Calu3 (cell line): ENCODE measurements at regions not wholly inside any gene's neighbourhood (a gene's known extent, or its start where the extent isn't known, plus 50 kb on each side); places are given as distances from the start of the nearest gene placed in this dataset.

Experiments
- BruUV-seq: library from RNA; stranded (reverse); fragments of 400-500 nt; replicated peaks from 2 replicates; lab custom pipeline; 2021; lab: Mats Ljungman, UMichigan
- CTCF ChIA-PET: fragments of 300-600 bp; sonication (Branson Sonifier 250); formaldehyde crosslinking; loops from one replicate; lab custom pipeline; 2022; ENCODE audit warnings: antibody characterized with exemption; lab: Charles Lee
- DNase-seq: peaks from one replicate; pipeline ENCODE4 v3.0.0; 2022
- H3K27ac Mint-ChIP-seq: one replicate; pipeline ENCODE4 v1.8.0; 2022; ENCODE audit warnings: mixed read lengths; ENCODE audit not compliant: unreplicated experiment
- H3K27me3 Mint-ChIP-seq: one replicate; pipeline ENCODE4 v1.8.0; 2022; ENCODE audit warnings: mixed read lengths; ENCODE audit not compliant: unreplicated experiment
- H3K36me3 Mint-ChIP-seq: one replicate; pipeline ENCODE4 v1.8.0; 2022; ENCODE audit warnings: mild to moderate bottlenecking, moderate library complexity, mixed read lengths; ENCODE audit not compliant: insufficient read depth, unreplicated experiment
- H3K4me1 Mint-ChIP-seq: one replicate; pipeline ENCODE4 v1.8.0; 2022; ENCODE audit warnings: mild to moderate bottlenecking, low read depth, mixed read lengths; ENCODE audit not compliant: unreplicated experiment
- H3K4me3 Mint-ChIP-seq: one replicate; pipeline ENCODE4 v1.8.0; 2022; ENCODE audit warnings: mild to moderate bottlenecking, low read depth, moderate library complexity, mixed read lengths; ENCODE audit not compliant: unreplicated experiment
- H3K9me3 Mint-ChIP-seq: one replicate; pipeline ENCODE4 v1.8.0; 2022; ENCODE audit warnings: low read depth, mixed read lengths; ENCODE audit not compliant: unreplicated experiment
- intact Hi-C: fragments of 100-400 bp; cut with micrococcal nuclease; formaldehyde crosslinking; loops from one replicate; pipeline ENCODE4 v1.10.0; 2022; ENCODE audit not compliant: unreplicated experiment
- TF ChIP-seq, protein P1 (sequence below): fragments of 200-600 bp; IDR thresholded peaks from one replicate; pipeline ENCODE4 v1.8.0; 2022; ENCODE audit warnings: antibody characterized with exemption; ENCODE audit not compliant: unreplicated experiment

GRCh38 chr14:38419579-38419978, 163.7 kb upstream of the CLEC14A start:
- Mint-ChIP-seq H3K36me3 (no peaks in the 10 kb centered on the region), H3K27me3 (no peaks in the 10 kb centered on the region), H3K4me3 (peak overlapping the region; percentile 27), H3K27ac (no peak overlapping the region), H3K4me1 (peaks cover 9% of the 10 kb centered on the region), H3K9me3 (peaks cover 5% of the 10 kb centered on the region)
- BruUV-seq: no TSS peak
- TF ChIP-seq, protein P1, sequence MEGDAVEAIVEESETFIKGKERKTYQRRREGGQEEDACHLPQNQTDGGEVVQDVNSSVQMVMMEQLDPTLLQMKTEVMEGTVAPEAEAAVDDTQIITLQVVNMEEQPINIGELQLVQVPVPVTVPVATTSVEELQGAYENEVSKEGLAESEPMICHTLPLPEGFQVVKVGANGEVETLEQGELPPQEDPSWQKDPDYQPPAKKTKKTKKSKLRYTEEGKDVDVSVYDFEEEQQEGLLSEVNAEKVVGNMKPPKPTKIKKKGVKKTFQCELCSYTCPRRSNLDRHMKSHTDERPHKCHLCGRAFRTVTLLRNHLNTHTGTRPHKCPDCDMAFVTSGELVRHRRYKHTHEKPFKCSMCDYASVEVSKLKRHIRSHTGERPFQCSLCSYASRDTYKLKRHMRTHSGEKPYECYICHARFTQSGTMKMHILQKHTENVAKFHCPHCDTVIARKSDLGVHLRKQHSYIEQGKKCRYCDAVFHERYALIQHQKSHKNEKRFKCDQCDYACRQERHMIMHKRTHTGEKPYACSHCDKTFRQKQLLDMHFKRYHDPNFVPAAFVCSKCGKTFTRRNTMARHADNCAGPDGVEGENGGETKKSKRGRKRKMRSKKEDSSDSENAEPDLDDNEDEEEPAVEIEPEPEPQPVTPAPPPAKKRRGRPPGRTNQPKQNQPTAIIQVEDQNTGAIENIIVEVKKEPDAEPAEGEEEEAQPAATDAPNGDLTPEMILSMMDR: no peak
- CTCF ChIA-PET: interaction anchor here (1.3 kb wide), 1 partner anchor 10 kb away, joined by 3 read pairs; no protein-coding TSS in a partner anchor
- intact Hi-C loops: no loop called here
- no peak for DNase-seq

GRCh38 chr14:38412654-38413053, 156.8 kb upstream of the CLEC14A start:
- DNase-seq: no peak
- H3K36me3 Mint-ChIP-seq: no peaks in the 10 kb centered on the region
- peaks cover 2% of the 10 kb centered on the region for H3K9me3 Mint-ChIP-seq
- no TSS peak for BruUV-seq
- H3K4me1 Mint-ChIP-seq: no peaks in the 10 kb centered on the region
- H3K27me3 Mint-ChIP-seq: peaks cover 28% of the 10 kb centered on the region
- no peak overlapping the region for H3K27ac Mint-ChIP-seq
- intact Hi-C loops: no loop called here
- TF ChIP-seq, protein P1: no peak
- H3K4me3 Mint-ChIP-seq: no peak overlapping the region
- CTCF ChIA-PET: no interaction called here

GRCh38 chr14:38410442-38410841, 154.5 kb upstream of the CLEC14A start:
- intact Hi-C loops: no loop called here
- CTCF ChIA-PET: no interaction called here
- Mint-ChIP-seq H3K27me3 (peaks cover 28% of the 10 kb centered on the region), H3K36me3 (no peaks in the 10 kb centered on the region), H3K27ac (no peak overlapping the region), H3K4me3 (no peak overlapping the region), H3K9me3 (peaks cover 2% of the 10 kb centered on the region), H3K4me1 (no peaks in the 10 kb centered on the region)
- TF ChIP-seq, protein P1: no peak
- no peak for DNase-seq
- no TSS peak for BruUV-seq

- no peaks in the 10 kb centered on the region for H3K36me3 Mint-ChIP-seq
- BruUV-seq: no TSS peak
- TF ChIP-seq, protein P1: no peak
- no peak overlapping the region for H3K4me3 Mint-ChIP-seq
- H3K4me1 Mint-ChIP-seq: no peaks in the 10 kb centered on the region
- peaks cover 2% of the 10 kb centered on the region for H3K9me3 Mint-ChIP-seq
- H3K27ac Mint-ChIP-seq: no peak overlapping the region
- intact Hi-C loops: no loop called here
- no peak for DNase-seq
- H3K27me3 Mint-ChIP-seq: peaks cover 24% of the 10 kb centered on the region
- CTCF ChIA-PET: interaction anchor here (0.6 to 0.9 kb wide), 2 partner anchors 10 to 597 kb away, joined by 3 read pairs; no protein-coding TSS in a partner anchor
Observed at GRCh38 chr14:38409071-38409705, 153.3 kb upstream of the CLEC14A start.
